Loucy (cell line): ENCODE measurements at regions not wholly inside any gene's neighbourhood (a gene's known extent, or its start where the extent isn't known, plus 50 kb on each side); places are given as distances from the start of the nearest gene placed in this dataset.

Experiments
- H2AFZ ChIP-seq: fragments of 200-600 bp; sonication (generic); 2 replicates; pipeline ENCODE4 v1.6.0; 2016; ENCODE audit warnings: antibody characterized with exemption, mild to moderate bottlenecking, low read length, moderate library complexity
- H3F3A ChIP-seq: fragments of 200-600 bp; 2 replicates; pipeline ENCODE4 v1.6.0; 2016; ENCODE audit warnings: antibody characterized with exemption, low read depth, mild to moderate bottlenecking
- H3K27me3 ChIP-seq: fragments of 200-600 bp; sonication (generic); 2 replicates; pipeline ENCODE4 v1.6.1; 2014; ENCODE audit warnings: low read length, mild to moderate bottlenecking; ENCODE audit not compliant: insufficient read depth, poor library complexity, severe bottlenecking
- H3K36me3 ChIP-seq: fragments of 200-600 bp; sonication (generic); 2 replicates; pipeline ENCODE4 v1.6.1; 2016; ENCODE audit warnings: low read length; ENCODE audit not compliant: insufficient read depth
- H3K4me1 ChIP-seq: fragments of 200-600 bp; sonication (generic); 2 replicates; pipeline ENCODE4 v1.5.1; 2014; ENCODE audit warnings: low read length, mild to moderate bottlenecking; ENCODE audit not compliant: insufficient read depth, poor library complexity, severe bottlenecking
- H3K4me2 ChIP-seq: fragments of 200-600 bp; sonication (generic); 2 replicates; pipeline ENCODE4 v1.6.0; 2014; ENCODE audit warnings: antibody characterized with exemption, low read length, low read depth, mild to moderate bottlenecking; ENCODE audit not compliant: poor library complexity, severe bottlenecking
- H3K4me3 ChIP-seq: fragments of 200-600 bp; sonication (generic); 2 replicates; pipeline ENCODE4 v1.5.1; 2014; ENCODE audit warnings: low read length, mild to moderate bottlenecking, mixed read lengths; ENCODE audit not compliant: poor library complexity, severe bottlenecking
- H3K79me2 ChIP-seq: fragments of 200-600 bp; sonication (generic); 2 replicates; pipeline ENCODE4 v1.6.1; 2014; ENCODE audit warnings: low read length; ENCODE audit not compliant: insufficient read depth
- H3K9ac ChIP-seq: fragments of 200-600 bp; sonication (generic); 2 replicates; pipeline ENCODE4 v1.6.0; 2014; ENCODE audit warnings: mild to moderate bottlenecking, low read depth, low read length, moderate library complexity; ENCODE audit not compliant: poor library complexity, severe bottlenecking
- H3K9me2 ChIP-seq: fragments of 200-600 bp; sonication (generic); replicated peaks from 2 replicates; pipeline ENCODE4 v1.6.1; 2016; ENCODE audit warnings: low read depth, low read length, mixed read lengths
- H3K9me3 ChIP-seq: fragments of 200-600 bp; sonication (generic); 2 replicates; pipeline ENCODE4 v1.6.1; 2014; ENCODE audit warnings: mild to moderate bottlenecking, antibody characterized with exemption, low read length, low read depth; ENCODE audit not compliant: insufficient read depth
- H4K20me1 ChIP-seq: fragments of 200-600 bp; sonication (generic); 2 replicates; pipeline ENCODE4 v1.6.0; 2014; ENCODE audit warnings: antibody characterized with exemption, low read length, mild to moderate bottlenecking; ENCODE audit not compliant: insufficient read depth, poor library complexity, severe bottlenecking
- EZH2phosphoT487 ChIP-seq: fragments of 200-600 bp; IDR thresholded peaks from 2 replicates; pipeline ENCODE4 v1.6.1; 2018; ENCODE audit warnings: antibody characterized with exemption, mild to moderate bottlenecking, moderate library complexity, borderline replicate concordance
- TF ChIP-seq, protein P1 (sequence below): fragments of 200-600 bp; sonication (generic); conservative IDR thresholded peaks from 2 replicates; pipeline ENCODE4 v1.5.1; 2014; ENCODE audit warnings: mild to moderate bottlenecking, antibody characterized with exemption, low read length

- Histone ChIP-seq H3K79me2 (no peaks in the 10 kb centered on the region), H2AFZ (no peak overlapping the region), H3K4me1 (peaks cover 16% of the 10 kb centered on the region), H3K36me3 (no peaks in the 10 kb centered on the region), H3F3A (no peaks in the 10 kb centered on the region), H3K27me3 (no peaks in the 10 kb centered on the region), H3K9ac (no peak overlapping the region), H3K4me3 (no peak overlapping the region), H4K20me1 (no peaks in the 10 kb centered on the region), H3K9me3 (no peaks in the 10 kb centered on the region), H3K4me2 (no peak overlapping the region), H3K9me2 (no peaks in the 10 kb centered on the region)
- TF ChIP-seq, protein P1, sequence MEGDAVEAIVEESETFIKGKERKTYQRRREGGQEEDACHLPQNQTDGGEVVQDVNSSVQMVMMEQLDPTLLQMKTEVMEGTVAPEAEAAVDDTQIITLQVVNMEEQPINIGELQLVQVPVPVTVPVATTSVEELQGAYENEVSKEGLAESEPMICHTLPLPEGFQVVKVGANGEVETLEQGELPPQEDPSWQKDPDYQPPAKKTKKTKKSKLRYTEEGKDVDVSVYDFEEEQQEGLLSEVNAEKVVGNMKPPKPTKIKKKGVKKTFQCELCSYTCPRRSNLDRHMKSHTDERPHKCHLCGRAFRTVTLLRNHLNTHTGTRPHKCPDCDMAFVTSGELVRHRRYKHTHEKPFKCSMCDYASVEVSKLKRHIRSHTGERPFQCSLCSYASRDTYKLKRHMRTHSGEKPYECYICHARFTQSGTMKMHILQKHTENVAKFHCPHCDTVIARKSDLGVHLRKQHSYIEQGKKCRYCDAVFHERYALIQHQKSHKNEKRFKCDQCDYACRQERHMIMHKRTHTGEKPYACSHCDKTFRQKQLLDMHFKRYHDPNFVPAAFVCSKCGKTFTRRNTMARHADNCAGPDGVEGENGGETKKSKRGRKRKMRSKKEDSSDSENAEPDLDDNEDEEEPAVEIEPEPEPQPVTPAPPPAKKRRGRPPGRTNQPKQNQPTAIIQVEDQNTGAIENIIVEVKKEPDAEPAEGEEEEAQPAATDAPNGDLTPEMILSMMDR: no peak
- no peak for TF ChIP-seq EZH2phosphoT487
Measured at GRCh38 chr6:119545245-119545644, 195.7 kb upstream of the MAN1A1 start.

- Histone ChIP-seq H3K27me3 (no peaks in the 10 kb centered on the region), H3F3A (no peaks in the 10 kb centered on the region), H3K4me2 (no peak overlapping the region), H3K36me3 (no peaks in the 10 kb centered on the region), H3K9ac (no peak overlapping the region), H3K9me2 (no peaks in the 10 kb centered on the region), H2AFZ (no peak overlapping the region), H3K79me2 (no peaks in the 10 kb centered on the region), H3K4me1 (peaks cover 16% of the 10 kb centered on the region), H4K20me1 (no peaks in the 10 kb centered on the region), H3K9me3 (no peaks in the 10 kb centered on the region), H3K4me3 (no peak overlapping the region)
- TF ChIP-seq EZH2phosphoT487: no peak
- TF ChIP-seq, protein P1: no peak
Measured at GRCh38 chr6:119544325-119545175, 195.0 kb upstream of the MAN1A1 start.

GRCh38 chr6:119543332-119543731 lies 193.8 kb upstream of the MAN1A1 start:
- Histone ChIP-seq H3K27me3 (no peaks in the 10 kb centered on the region), H3K36me3 (no peaks in the 10 kb centered on the region), H2AFZ (no peak overlapping the region), H3K4me2 (no peak overlapping the region), H4K20me1 (no peaks in the 10 kb centered on the region), H3F3A (no peaks in the 10 kb centered on the region), H3K9ac (no peak overlapping the region), H3K9me3 (no peaks in the 10 kb centered on the region), H3K4me3 (no peak overlapping the region), H3K9me2 (no peaks in the 10 kb centered on the region), H3K79me2 (no peaks in the 10 kb centered on the region), H3K4me1 (peaks cover 16% of the 10 kb centered on the region)
- TF ChIP-seq EZH2phosphoT487: no peak
- TF ChIP-seq, protein P1: no peak
